ENCODE measurements at regions not wholly inside any gene's neighbourhood (a gene's known extent, or its start where the extent isn't known, plus 50 kb on each side); places are given as distances from the start of the nearest gene placed in this dataset.

- Histone ChIP-seq H3K9ac (ENCODE audit: insufficient read depth, low read depth, low read length) (no peak overlapping the region), H3K4me1 (ENCODE audit: insufficient read depth, low read length) (peaks cover 13% of the 10 kb centered on the region), H4K20me1 (ENCODE audit: insufficient read depth, low read length) (no peaks in the 10 kb centered on the region), H3K4me3 (replicated peaks in 1 of 3; ENCODE audit: insufficient read depth in 1 of 3, low read depth in 2 of 3, low read length in 3 of 3) (no peak overlapping the region), H3K9me3 (ENCODE audit: low read length) (no peaks in the 10 kb centered on the region), H3K79me2 (ENCODE audit: insufficient read depth, low read length) (no peaks in the 10 kb centered on the region), H3K27ac (ENCODE audit: extremely low read length, insufficient read depth, low read length) (no peak overlapping the region), H3K4me2 (ENCODE audit: low read depth, low read length) (no peak overlapping the region), H3K27me3 (ENCODE audit: control insufficient read depth in 1 of 2, insufficient read depth in 2 of 2, low read length in 2 of 2) (no peaks in the 10 kb centered on the region), H3K36me3 (replicated peaks in 1 of 2; ENCODE audit: control insufficient read depth in 1 of 2, insufficient read depth in 2 of 2, low read length in 2 of 2) (no peaks in the 10 kb centered on the region), H2AFZ (ENCODE audit: low read length) (no peak overlapping the region)
- ChIA-PET POLR2A (no interaction called here), CTCF (ENCODE audit: low intra/inter-chr PET ratio, low total read pairs) (no interaction called here)
- ATAC-seq, result no peak
- BruUV-seq (replicated peaks), result no TSS peak
- in situ Hi-C loops (cut with HindIII; ENCODE audit: extremely low pct_ligation_motif_present, low pct_unique_long_range_greater_than_20kb), result no loop called here
- DNase-seq (ENCODE audit: low spot score), result no peak
- intact Hi-C loops (cut with micrococcal nuclease; ENCODE audit: unreplicated experiment), result no loop called here
- TF ChIP-seq ZMYM2 (CRISPR knock-in tag; IDR thresholded peaks at IDR 0.05), result no peak
- no peak for TF ChIP-seq KLF6 (CRISPR knock-in tag; IDR thresholded peaks at IDR 0.05)
- no peak for TF ChIP-seq ZNF317 (CRISPR knock-in tag; IDR thresholded peaks at IDR 0.05)
- no peak for TF ChIP-seq NFKBIZ (CRISPR knock-in tag; IDR thresholded peaks at IDR 0.05)
- no peak for TF ChIP-seq DBP (CRISPR knock-in tag; IDR thresholded peaks at IDR 0.05; ENCODE audit: not compliant biosample characterization)
- no peak for TF ChIP-seq NKX3-1 (CRISPR knock-in tag; IDR thresholded peaks at IDR 0.05)
- FAIRE-seq, result no peak
- WGBS (ENCODE audit: low lambda C conversion rate), result 45% methylated on average over 5 of the region's 5 CpGs
Observed at GRCh38 chr9:110104261-110104809, 103.6 kb downstream of the C9orf152 start.

GRCh38 chr9:110105107-110105506 is 102.9 kb downstream of the C9orf152 start:
- no peaks in the 10 kb centered on the region for H3K27me3 ChIP-seq (ENCODE audit: control insufficient read depth in 1 of 2, insufficient read depth in 2 of 2, low read length in 2 of 2)
- peaks cover 17% of the 10 kb centered on the region for H3K4me1 ChIP-seq (ENCODE audit: insufficient read depth, low read length)
- intact Hi-C loops (cut with micrococcal nuclease; ENCODE audit: unreplicated experiment) (no loop called here), in situ Hi-C loops (cut with HindIII; ENCODE audit: extremely low pct_ligation_motif_present, low pct_unique_long_range_greater_than_20kb) (no loop called here)
- CTCF ChIA-PET (ENCODE audit: low intra/inter-chr PET ratio, low total read pairs), result no interaction called here
- no peaks in the 10 kb centered on the region for H3K9me3 ChIP-seq (ENCODE audit: low read length)
- H4K20me1 ChIP-seq (ENCODE audit: insufficient read depth, low read length), result no peaks in the 10 kb centered on the region
- POLR2A ChIA-PET, result no interaction called here
- no peak overlapping the region for H3K27ac ChIP-seq (ENCODE audit: extremely low read length, insufficient read depth, low read length)
- no peak overlapping the region for H3K4me3 ChIP-seq (replicated peaks in 1 of 3; ENCODE audit: insufficient read depth in 1 of 3, low read depth in 2 of 3, low read length in 3 of 3)
- H3K79me2 ChIP-seq (ENCODE audit: insufficient read depth, low read length), result no peaks in the 10 kb centered on the region
- H3K36me3 ChIP-seq (replicated peaks in 1 of 2; ENCODE audit: control insufficient read depth in 1 of 2, insufficient read depth in 2 of 2, low read length in 2 of 2), result no peaks in the 10 kb centered on the region
- ATAC-seq (no peak), FAIRE-seq (no peak), DNase-seq (ENCODE audit: low spot score) (no peak)
- 43% methylated on average over 2 of the region's 2 CpGs for WGBS (ENCODE audit: low lambda C conversion rate)
- H3K9ac ChIP-seq (ENCODE audit: insufficient read depth, low read depth, low read length), result no peak overlapping the region
- H3K4me2 ChIP-seq (ENCODE audit: low read depth, low read length), result no peak overlapping the region
- no peak overlapping the region for H2AFZ ChIP-seq (ENCODE audit: low read length)
- no TSS peak for BruUV-seq (replicated peaks)
- TF ChIP-seq HMG20B (CRISPR knock-in tag; conservative IDR thresholded peaks at IDR 0.05) (no peak), ZBTB49 (CRISPR knock-in tag; IDR thresholded peaks at IDR 0.05; ENCODE audit: borderline replicate concordance) (no peak), KLF9 (CRISPR knock-in tag; IDR thresholded peaks at IDR 0.05; ENCODE audit: low read depth) (no peak), PREB (CRISPR knock-in tag; IDR thresholded peaks at IDR 0.05) (no peak), ZNF24 (IDR thresholded peaks at IDR 0.05) (no peak), ZNF678 (CRISPR knock-in tag; IDR thresholded peaks at IDR 0.05) (no peak), ARID3A (IDR thresholded peaks at IDR 0.05; ENCODE audit: low read depth, low read length) (no peak), ZNF383 (CRISPR knock-in tag; IDR thresholded peaks at IDR 0.05; ENCODE audit: borderline replicate concordance) (no peak), CEBPG (CRISPR knock-in tag; IDR thresholded peaks at IDR 0.05) (no peak), ZNF274 (CRISPR knock-in tag; IDR thresholded peaks at IDR 0.05) (no peak)
